ENCODE measurements at regions not wholly inside any gene's neighbourhood (a gene's known extent, or its start where the extent isn't known, plus 50 kb on each side); places are given as distances from the start of the nearest gene placed in this dataset.

- H3K9me3 ChIP-seq: no peaks in the 10 kb centered on the region
Observed at GRCh38 chr15:79208179-79208578, 74.3 kb upstream of the ANKRD34C start.

GRCh38 chr15:79206940-79207339 lies 75.6 kb upstream of the ANKRD34C start:
- Histone ChIP-seq H3K27ac (no peak overlapping the region), H3K9me3 (no peaks in the 10 kb centered on the region), H3K36me3 (replicated peaks in 1 of 2; ENCODE audit: insufficient read depth in 1 of 2, low read depth in 2 of 2) (no peaks in the 10 kb centered on the region), H3K4me3 (no peak overlapping the region), H3K4me1 (peaks cover 5% of the 10 kb centered on the region), H3K27me3 (peaks cover 0 to 7% of the 10 kb centered on the region in 2 donors)
- ATAC-seq (no peak), DNase-seq (no peak)
- intact Hi-C loops (cut with DNase I): no loop called here
- 19 to 29% methylated on average over 2 of the region's 2 CpGs for WGBS, 2 donors
- no peak for TF ChIP-seq POLR2A (IDR thresholded peaks at IDR 0.05)
- TF ChIP-seq CTCF (IDR thresholded peaks at IDR 0.05): no peak

More at GRCh38 chr15:79208179-79208578, 74.3 kb upstream of the ANKRD34C start:
- H3K36me3 ChIP-seq (replicated peaks in 1 of 2; ENCODE audit: insufficient read depth in 1 of 2, low read depth in 2 of 2): no peaks in the 10 kb centered on the region
- ATAC-seq: no peak
- 36 to 39% methylated on average over 3 of the region's 3 CpGs for WGBS, 2 donors
- peaks cover 0 to 7% of the 10 kb centered on the region in 2 donors for H3K27me3 ChIP-seq
- H3K27ac ChIP-seq: no peak overlapping the region
- intact Hi-C loops (cut with DNase I): no loop called here
- H3K4me1 ChIP-seq: peaks cover 5% of the 10 kb centered on the region
- no peak overlapping the region for H3K4me3 ChIP-seq
- TF ChIP-seq CTCF (IDR thresholded peaks at IDR 0.05) (no peak), POLR2A (IDR thresholded peaks at IDR 0.05) (no peak)
- no peak for DNase-seq

DNA sequence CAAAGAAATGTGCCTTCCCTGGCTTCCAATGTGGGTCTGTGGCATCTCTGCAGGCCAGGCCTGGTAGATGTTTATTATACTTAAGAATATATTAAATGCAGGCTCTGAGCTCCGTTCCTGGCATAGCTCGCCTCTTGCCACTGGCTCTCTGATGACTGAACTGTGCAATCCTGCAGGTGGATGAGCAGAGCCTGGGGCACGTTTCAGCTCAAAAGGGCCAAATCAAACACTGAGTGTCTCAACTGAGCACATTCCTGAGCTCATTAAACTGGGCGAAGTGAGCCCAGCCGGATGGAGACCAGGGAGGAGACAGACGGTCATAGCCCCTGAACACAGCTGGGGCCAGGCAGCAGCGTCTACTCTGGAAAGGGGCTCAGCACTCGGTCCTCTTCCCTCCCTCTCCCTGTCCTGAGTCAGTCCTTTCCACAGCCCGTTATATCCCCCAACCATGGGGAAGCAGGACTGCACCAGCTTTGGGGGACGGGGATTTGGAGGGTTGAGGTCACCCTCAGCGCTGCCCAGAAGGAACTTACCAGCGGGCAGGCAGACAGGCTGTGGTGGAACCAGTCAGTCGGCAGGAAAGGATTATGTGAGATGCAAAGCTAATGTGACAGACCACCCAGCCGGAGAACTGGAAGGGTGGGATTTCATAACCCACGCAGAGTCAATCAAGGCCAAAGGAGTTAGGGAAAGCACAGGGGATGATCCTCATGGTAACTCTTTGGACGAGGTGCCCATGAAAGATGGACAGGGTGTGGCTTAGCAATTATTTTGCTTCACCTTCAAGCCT lies 77.4 kb upstream of the ANKRD34C start:
- intact Hi-C loops (cut with DNase I): no loop called here
- ATAC-seq (no peak), DNase-seq (no peak)
- H3K4me3 ChIP-seq: no peak overlapping the region
- no peaks in the 10 kb centered on the region for H3K36me3 ChIP-seq (replicated peaks in 1 of 2; ENCODE audit: insufficient read depth in 1 of 2, low read depth in 2 of 2)
- H3K27me3 ChIP-seq: peaks cover 0 to 7% of the 10 kb centered on the region in 2 donors
- H3K9me3 ChIP-seq: no peaks in the 10 kb centered on the region
- TF ChIP-seq POLR2A (IDR thresholded peaks at IDR 0.05): no peak
- H3K27ac ChIP-seq: no peak overlapping the region
- peaks cover 5% of the 10 kb centered on the region for H3K4me1 ChIP-seq
- WGBS, 2 donors: 51 to 58% methylated on average over 15 to 16 of the region's 16 CpGs

GRCh38 chr15:79198461-79198860 lies 84.1 kb upstream of the ANKRD34C start:
- Histone ChIP-seq H3K9me3 (no peaks in the 10 kb centered on the region), H3K4me3 (no peak overlapping the region), H3K27me3 (no peaks in the 10 kb centered on the region), H3K4me1 (no peaks in the 10 kb centered on the region), H3K27ac (no peak overlapping the region), H3K36me3 (replicated peaks in 1 of 2; ENCODE audit: insufficient read depth in 1 of 2, low read depth in 2 of 2) (no peaks in the 10 kb centered on the region)
- 72 to 90% methylated on average over 4 to 6 of the region's 6 CpGs for WGBS, 2 donors
- DNase-seq: no peak
- TF ChIP-seq POLR2A (IDR thresholded peaks at IDR 0.05): no peak
- TF ChIP-seq CTCF (IDR thresholded peaks at IDR 0.05): no peak
- ATAC-seq: no peak
- intact Hi-C loops (cut with DNase I): no loop called here

- Histone ChIP-seq H3K4me1 (no peaks in the 10 kb centered on the region), H3K4me3 (no peak overlapping the region), H3K27ac (no peak overlapping the region), H3K27me3 (no peaks in the 10 kb centered on the region), H3K36me3 (replicated peaks in 1 of 2; ENCODE audit: insufficient read depth in 1 of 2, low read depth in 2 of 2) (no peaks in the 10 kb centered on the region), H3K9me3 (no peaks in the 10 kb centered on the region)
- intact Hi-C loops (cut with DNase I): no loop called here
- DNase-seq (no peak), ATAC-seq (no peak)
- 42 to 52% methylated on average over 7 of the region's 7 CpGs for WGBS, 2 donors
- TF ChIP-seq POLR2A (IDR thresholded peaks at IDR 0.05): no peak
- no peak for TF ChIP-seq CTCF (IDR thresholded peaks at IDR 0.05)
Observed at GRCh38 chr15:79197285-79197684, 85.2 kb upstream of the ANKRD34C start.
